ENCODE measurements at regions not wholly inside any gene's neighbourhood (a gene's known extent, or its start where the extent isn't known, plus 50 kb on each side); places are given as distances from the start of the nearest gene placed in this dataset.

- TF ChIP-seq POLR2AphosphoS5 (IDR thresholded peaks at IDR 0.05) (no peak), CTCF (IDR thresholded peaks at IDR 0.05) (no peak), POLR2A (IDR thresholded peaks at IDR 0.05) (no peak)
These were observed 659.2 kb upstream of the SOX9 start for GRCh38 chr17:71461498-71462169.
